GM21529 (cell line): ENCODE measurements at regions not wholly inside any gene's neighbourhood (a gene's known extent, or its start where the extent isn't known, plus 50 kb on each side); places are given as distances from the start of the nearest gene placed in this dataset.

ENCODE experiments used
- ATAC-seq: cut with Tn5 transposase; IDR thresholded peaks from one replicate; pipeline ENCODE4 v1.9.1; 2021; ENCODE audit not compliant: unreplicated experiment

DNA sequence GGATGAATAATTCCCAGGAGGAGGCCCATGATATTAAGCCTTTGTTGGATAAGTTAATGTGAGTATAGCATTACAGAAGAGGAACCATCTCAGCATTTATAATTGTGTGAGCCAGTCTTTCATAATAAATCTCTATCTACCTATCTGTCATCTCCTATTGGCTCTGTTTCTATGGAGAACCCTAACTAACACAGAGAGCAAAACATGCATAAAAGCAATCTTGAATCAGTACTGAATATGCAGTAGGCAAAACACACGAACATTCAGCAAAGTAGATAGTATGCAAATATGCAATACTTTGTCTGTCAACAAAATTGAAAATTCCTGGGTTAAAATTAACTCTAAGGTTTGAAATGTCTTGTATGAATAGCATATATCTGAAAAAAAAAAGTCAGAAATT lies 966.3 kb downstream of the DIAPH3 start:
- ATAC-seq = no peak

GRCh38 chr13:59201841-59202240 lies 961.9 kb downstream of the DIAPH3 start:
- no peak for ATAC-seq

DNA sequence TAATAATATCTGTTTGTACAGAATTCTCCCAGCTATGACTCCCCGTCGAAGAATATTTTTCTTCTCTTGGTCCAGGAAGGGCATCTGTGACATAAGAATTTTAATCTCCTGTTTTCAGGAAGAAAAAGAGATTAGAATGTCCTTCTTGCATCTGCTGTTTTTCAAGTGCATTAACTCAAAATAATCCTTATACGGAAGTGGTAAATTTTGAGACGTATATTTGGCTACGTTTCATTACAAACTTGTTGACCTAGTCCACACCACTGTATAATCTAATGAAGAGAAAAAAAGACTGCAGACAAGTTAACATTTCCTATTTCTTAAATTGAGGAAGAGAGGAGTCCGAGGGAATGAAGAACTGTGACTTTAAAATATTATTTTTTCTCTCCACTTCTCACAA lies 959.9 kb downstream of the DIAPH3 start:
- ATAC-seq = no peak

GRCh38 chr13:59205501-59205900 lies 958.2 kb downstream of the DIAPH3 start:
- ATAC-seq = no peak

DNA sequence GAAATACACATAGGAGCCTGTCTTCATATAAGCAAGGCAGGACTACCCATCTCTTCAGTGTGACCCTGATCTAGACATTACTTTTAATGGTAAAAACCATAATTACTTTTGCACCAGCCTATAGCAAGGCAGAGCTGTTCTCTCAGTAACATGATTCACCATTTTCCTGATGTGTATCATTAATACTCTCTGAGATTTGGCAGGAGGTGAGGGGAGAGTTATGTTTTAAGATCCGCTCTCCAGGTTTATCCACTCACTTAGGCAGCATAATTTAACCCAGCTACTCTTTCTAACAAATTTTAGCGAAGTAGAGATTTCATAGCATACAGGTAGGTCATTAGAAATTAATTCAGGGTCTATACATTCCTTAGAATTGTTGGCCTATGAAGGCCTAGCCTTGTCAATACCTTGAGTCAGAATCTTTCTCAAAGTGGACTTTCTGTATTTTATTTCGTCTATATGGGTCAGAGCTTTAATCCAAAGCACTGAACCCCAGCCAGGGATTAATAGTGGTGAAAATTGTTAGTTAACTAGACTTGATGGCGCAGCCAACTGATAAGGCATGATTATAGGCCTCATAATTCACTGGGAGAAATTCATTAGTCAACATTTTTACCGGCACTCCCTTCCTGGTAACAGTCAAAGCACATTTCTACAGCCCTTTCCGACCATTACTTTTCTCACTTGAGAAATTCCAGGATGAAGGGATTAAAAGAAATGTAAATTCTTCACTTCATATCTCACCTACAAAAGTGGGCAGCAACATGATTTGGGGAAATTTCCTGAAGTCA lies 955.1 kb downstream of the DIAPH3 start:
- ATAC-seq = no peak

GRCh38 chr13:59210543-59210942 lies 953.2 kb downstream of the DIAPH3 start:
- ATAC-seq = no peak

GRCh38 chr13:59211606-59212005 lies 952.1 kb downstream of the DIAPH3 start:
- no peak for ATAC-seq

DNA sequence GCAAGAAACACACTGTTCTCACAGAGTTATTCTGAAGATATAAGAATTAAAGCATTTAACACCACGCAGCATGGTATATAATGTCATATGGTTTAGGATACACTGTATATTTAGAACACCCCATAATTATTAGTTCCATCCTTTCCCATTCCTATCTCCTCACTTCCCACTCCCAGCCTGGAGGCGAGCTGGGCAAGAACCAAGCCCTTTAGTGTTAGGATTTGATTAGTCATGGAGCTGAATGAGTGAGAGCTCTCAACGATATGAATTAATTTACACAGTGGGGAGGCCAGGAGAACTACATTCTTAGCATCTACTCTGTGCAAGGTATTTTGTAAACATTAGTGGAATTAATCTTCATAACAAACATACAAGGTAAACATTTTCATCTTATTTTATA lies 934.3 kb downstream of the DIAPH3 start:
- no peak for ATAC-seq

- ATAC-seq = no peak
Measured at GRCh38 chr13:59229861-59230260, 933.9 kb downstream of the DIAPH3 start.

GRCh38 chr13:59230484-59231264 lies 933.1 kb downstream of the DIAPH3 start:
- no peak for ATAC-seq

DNA sequence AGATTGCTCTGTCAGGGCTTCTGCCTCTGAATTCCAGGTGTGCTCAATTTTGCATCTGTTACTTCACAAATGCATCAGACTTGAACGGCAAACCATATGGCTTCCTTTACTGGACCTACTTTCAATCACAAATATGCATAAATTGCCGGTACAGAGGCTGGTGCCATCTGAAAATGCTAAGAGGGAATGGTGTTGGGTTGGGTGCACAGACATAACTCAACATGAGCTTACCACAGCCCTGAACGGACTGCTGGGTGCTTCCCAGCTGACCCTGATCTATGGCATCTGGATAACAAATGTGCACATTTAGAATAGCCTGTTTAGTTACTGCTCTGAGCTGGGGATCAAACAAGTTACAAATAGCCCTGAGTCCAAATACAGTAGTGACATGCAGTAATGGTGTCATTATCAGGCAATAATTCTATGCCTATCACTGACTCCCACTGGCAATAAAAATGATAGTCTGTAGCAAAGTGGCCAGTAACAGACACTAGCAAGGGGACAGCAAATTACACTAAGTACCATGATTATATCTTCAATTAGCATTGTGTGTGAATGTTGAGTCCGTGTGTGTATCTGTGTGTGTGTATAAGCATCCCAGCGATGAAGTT lies 927.3 kb downstream of the DIAPH3 start:
- no peak for ATAC-seq

GRCh38 chr13:59236944-59237343 lies 926.8 kb downstream of the DIAPH3 start:
- ATAC-seq = no peak

DNA sequence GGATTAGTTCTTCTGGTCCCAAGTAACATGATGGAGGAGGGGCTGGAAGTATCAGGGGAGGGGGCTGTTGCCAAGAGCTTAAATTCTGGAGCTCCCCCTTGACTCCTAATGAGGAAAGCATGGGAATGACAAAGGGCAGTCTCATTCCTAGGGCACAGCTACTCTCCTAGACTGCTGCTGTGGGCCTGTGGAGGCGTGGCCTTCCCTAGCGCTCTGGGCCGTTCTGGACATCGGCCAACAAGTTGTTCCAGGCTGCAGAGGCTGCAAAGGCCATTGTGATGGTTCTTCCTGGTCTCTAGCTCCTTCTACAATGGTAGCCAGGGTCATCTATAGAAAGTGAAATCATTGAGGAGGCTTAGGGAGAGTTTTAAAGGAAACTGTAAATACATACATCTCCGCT lies 916.6 kb downstream of the DIAPH3 start:
- no peak for ATAC-seq

- no peak for ATAC-seq
Measured at GRCh38 chr13:59250336-59251189, 913.2 kb downstream of the DIAPH3 start.

DNA sequence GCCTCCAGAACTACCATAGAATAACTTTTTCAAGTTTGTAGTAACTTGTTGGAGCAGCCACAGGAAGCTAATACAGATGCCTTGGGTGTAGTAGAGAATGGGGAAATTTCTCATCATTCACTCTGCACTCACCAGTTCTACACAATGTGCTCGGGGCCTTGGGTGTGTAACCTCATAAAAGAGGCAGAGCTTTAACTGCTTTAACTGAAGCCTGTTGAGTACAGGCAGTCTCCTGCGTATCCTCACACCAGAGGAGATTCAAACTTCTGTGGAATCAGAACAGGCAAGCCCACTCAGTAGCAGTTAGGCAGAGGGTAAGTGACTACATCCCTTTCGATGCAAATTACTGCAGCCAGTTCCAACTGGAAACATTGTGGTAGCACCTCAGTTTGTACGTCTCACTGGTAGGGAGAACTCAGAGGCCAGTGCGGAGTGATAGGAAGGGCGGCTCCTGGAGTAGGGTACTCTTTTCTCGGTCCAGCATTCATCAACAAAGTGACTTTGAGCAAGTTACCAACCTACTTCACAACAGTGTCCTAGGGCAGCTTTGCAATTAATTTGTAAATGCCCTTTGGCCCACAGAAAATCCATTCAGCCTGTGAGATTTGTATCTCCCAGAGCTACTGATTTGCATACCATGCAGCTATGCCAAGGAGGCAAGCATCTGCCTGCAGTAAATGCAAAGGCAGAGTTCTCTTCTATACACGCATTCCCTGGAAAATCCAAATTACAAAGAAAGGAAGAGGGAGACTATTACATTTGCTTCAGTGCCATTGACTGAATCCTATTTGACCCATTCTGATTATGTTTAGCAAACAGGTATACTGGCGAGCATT lies 904.3 kb downstream of the DIAPH3 start:
- no peak for ATAC-seq

- ATAC-seq = no peak
Measured at GRCh38 chr13:59261928-59262488, 901.7 kb downstream of the DIAPH3 start.

DNA sequence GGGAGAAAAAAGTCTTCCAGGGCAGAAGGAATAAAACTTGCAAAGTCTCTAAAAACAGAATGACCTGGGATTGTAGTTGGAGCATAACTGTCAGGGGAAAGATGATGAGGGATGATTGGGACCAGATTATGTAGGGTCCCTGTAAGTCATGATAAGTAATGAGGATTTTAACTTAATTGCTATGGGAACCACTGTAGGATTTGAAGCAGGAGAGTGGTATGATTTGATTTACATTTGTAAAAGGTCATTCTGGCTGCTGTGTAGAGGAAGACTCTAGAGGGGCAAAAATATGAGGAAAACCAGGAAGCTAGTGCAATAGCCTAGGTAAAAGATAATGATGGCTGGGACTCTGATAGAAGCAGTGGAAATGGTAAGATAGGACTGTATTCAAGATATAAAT lies 900.2 kb downstream of the DIAPH3 start:
- no peak for ATAC-seq

- no peak for ATAC-seq
Measured at GRCh38 chr13:59266478-59267063, 897.2 kb downstream of the DIAPH3 start.

GRCh38 chr13:59269476-59269875 lies 894.3 kb downstream of the DIAPH3 start:
- ATAC-seq = no peak
